ENCODE measurements at regions not wholly inside any gene's neighbourhood (a gene's known extent, or its start where the extent isn't known, plus 50 kb on each side); places are given as distances from the start of the nearest gene placed in this dataset.
"Not testable (repeated sequence)": the region's sequence is repeated elsewhere in the genome, so short reads cannot be mapped to it uniquely, and the experiment has no call there.

- DNase-seq (ENCODE audit: low read depth) = no peak
Observed at GRCh38 chr9:99634186-99634585, 187.5 kb upstream of the NR4A3 start.

GRCh38 chr9:99635032-99635431 is 186.7 kb upstream of the NR4A3 start:
- no peak for DNase-seq (ENCODE audit: low read depth)

- DNase-seq (ENCODE audit: low read depth) = no peak
Observed at GRCh38 chr9:99637641-99638040, 184.0 kb upstream of the NR4A3 start.

GRCh38 chr9:99638971-99639370 is 182.7 kb upstream of the NR4A3 start:
- no peak for DNase-seq (ENCODE audit: low read depth)

- DNase-seq (ENCODE audit: low read depth) = no peak
Observed at GRCh38 chr9:99647604-99648003, 174.1 kb upstream of the NR4A3 start.

- DNase-seq (ENCODE audit: low read depth) = no peak
Observed at GRCh38 chr9:99650187-99650874, 171.4 kb upstream of the NR4A3 start.

GRCh38 chr9:99660191-99660636 is 161.5 kb upstream of the NR4A3 start:
- no peak for DNase-seq (ENCODE audit: low read depth)

GRCh38 chr9:99663297-99663696 is 158.4 kb upstream of the NR4A3 start:
- no peak for DNase-seq (ENCODE audit: low read depth)

- DNase-seq (ENCODE audit: low read depth) = no peak
Observed at GRCh38 chr9:99663856-99664255, 157.8 kb upstream of the NR4A3 start.

GRCh38 chr9:99666571-99666970 is 155.1 kb upstream of the NR4A3 start:
- no peak for DNase-seq (ENCODE audit: low read depth)

- not testable (repeated sequence) for DNase-seq (ENCODE audit: low read depth)
Observed at GRCh38 chr9:99670886-99671285, 150.8 kb upstream of the NR4A3 start.

- no peak for DNase-seq (ENCODE audit: low read depth)
Observed at GRCh38 chr9:99677281-99677680, 144.4 kb upstream of the NR4A3 start.

- DNase-seq (ENCODE audit: low read depth) = no peak
Observed at GRCh38 chr9:99678566-99678965, 143.1 kb upstream of the NR4A3 start.

- no peak for DNase-seq (ENCODE audit: low read depth)
Observed at GRCh38 chr9:99680191-99680590, 141.5 kb upstream of the NR4A3 start.

- DNase-seq (ENCODE audit: low read depth) = no peak
Observed at GRCh38 chr9:99681113-99681512, 140.6 kb upstream of the NR4A3 start.

- DNase-seq (ENCODE audit: low read depth) = no peak
Observed at GRCh38 chr9:99682378-99682777, 139.3 kb upstream of the NR4A3 start.

- no peak for DNase-seq (ENCODE audit: low read depth)
Observed at GRCh38 chr9:99682870-99683269, 138.8 kb upstream of the NR4A3 start.

- DNase-seq (ENCODE audit: low read depth) = no peak
Observed at GRCh38 chr9:99690573-99690972, 131.1 kb upstream of the NR4A3 start.

- DNase-seq (ENCODE audit: low read depth) = no peak
Observed at GRCh38 chr9:99693888-99694287, 127.8 kb upstream of the NR4A3 start.

- DNase-seq (ENCODE audit: low read depth) = no peak
Observed at GRCh38 chr9:99694393-99694792, 127.3 kb upstream of the NR4A3 start.

GRCh38 chr9:99699396-99699795 is 122.3 kb upstream of the NR4A3 start:
- DNase-seq (ENCODE audit: low read depth) = no peak

- no peak for DNase-seq (ENCODE audit: low read depth)
Observed at GRCh38 chr9:99712214-99712613, 109.5 kb upstream of the NR4A3 start.

GRCh38 chr9:99713838-99714306 is 107.8 kb upstream of the NR4A3 start:
- no peak for DNase-seq (ENCODE audit: low read depth)

- DNase-seq (ENCODE audit: low read depth) = no peak
Observed at GRCh38 chr9:99718631-99719030, 103.1 kb upstream of the NR4A3 start.

Data from activated gamma-delta T cell treated with anti-CD3 and anti-CD28 coated beads, Interleukin-2, amount 50 U/mL, for 16 hours (primary cell).